HG03342 (cell line): ENCODE measurements at regions not wholly inside any gene's neighbourhood (a gene's known extent, or its start where the extent isn't known, plus 50 kb on each side); places are given as distances from the start of the nearest gene placed in this dataset.

Experiments used
- ATAC-seq: cut with Tn5 transposase; IDR thresholded peaks from one replicate; pipeline ENCODE4 v1.9.1; 2021; ENCODE audit warnings: mild to moderate bottlenecking, moderate library complexity; ENCODE audit not compliant: unreplicated experiment

GRCh38 chr13:85249151-85249550 lies 550.1 kb downstream of the SLITRK6 start:
- no peak for ATAC-seq

- ATAC-seq, result no peak
Observed at GRCh38 chr13:85247780-85248179, 551.4 kb downstream of the SLITRK6 start.

- ATAC-seq, result no peak
Observed at GRCh38 chr13:85243831-85244230, 555.4 kb downstream of the SLITRK6 start.

- no peak for ATAC-seq
Observed at GRCh38 chr13:85241060-85241459, 558.2 kb downstream of the SLITRK6 start.

- ATAC-seq, result no peak
Observed at GRCh38 chr13:85236413-85236812, 562.8 kb downstream of the SLITRK6 start.

- ATAC-seq, result no peak
Observed at GRCh38 chr13:85230691-85231093, 568.5 kb downstream of the SLITRK6 start.

GRCh38 chr13:85228692-85229091 lies 570.5 kb downstream of the SLITRK6 start:
- no peak for ATAC-seq

- no peak for ATAC-seq
Observed at GRCh38 chr13:85223883-85224656, 575.1 kb downstream of the SLITRK6 start.

GRCh38 chr13:85216576-85216975 lies 582.6 kb downstream of the SLITRK6 start:
- ATAC-seq, result no peak

- no peak for ATAC-seq
Observed at GRCh38 chr13:85212692-85213091, 586.5 kb downstream of the SLITRK6 start.

GRCh38 chr13:85204668-85205344 lies 594.4 kb downstream of the SLITRK6 start:
- ATAC-seq, result no peak

- ATAC-seq, result no peak
Observed at GRCh38 chr13:85197431-85197830, 601.8 kb downstream of the SLITRK6 start.

GRCh38 chr13:85194482-85194881 lies 604.7 kb downstream of the SLITRK6 start:
- ATAC-seq, result no peak

GRCh38 chr13:85191996-85192718 lies 607.1 kb downstream of the SLITRK6 start:
- ATAC-seq, result no peak

GRCh38 chr13:85186356-85187045 lies 612.7 kb downstream of the SLITRK6 start:
- ATAC-seq, result no peak

GRCh38 chr13:85174291-85174690 lies 624.9 kb downstream of the SLITRK6 start:
- ATAC-seq, result no peak

- no peak for ATAC-seq
Observed at GRCh38 chr13:85170372-85170771, 628.8 kb downstream of the SLITRK6 start.

- no peak for ATAC-seq
Observed at GRCh38 chr13:85166891-85167290, 632.3 kb downstream of the SLITRK6 start.

- ATAC-seq, result no peak
Observed at GRCh38 chr13:85163063-85163462, 636.2 kb downstream of the SLITRK6 start.

- ATAC-seq, result no peak
Observed at GRCh38 chr13:85148009-85148408, 651.2 kb downstream of the SLITRK6 start.

- ATAC-seq, result no peak
Observed at GRCh38 chr13:85142351-85142927, 656.8 kb downstream of the SLITRK6 start.
